ENCODE measurements at regions not wholly inside any gene's neighbourhood (a gene's known extent, or its start where the extent isn't known, plus 50 kb on each side); places are given as distances from the start of the nearest gene placed in this dataset.

GRCh38 chr4:44965435-44966095, 239.2 kb upstream of the GNPDA2 start:
- H2BK5ac ChIP-seq (ENCODE audit: low read depth, low read length, poor library complexity, severe bottlenecking): no peak overlapping the region
- no peak overlapping the region for H3K9ac ChIP-seq (ENCODE audit: low read depth, low read length)
- dilution Hi-C loops (cut with HindIII; ENCODE audit: low sequenced_read_pairs, unreplicated experiment) (no loop called here), in situ Hi-C loops (cut with MboI; ENCODE audit: low sequenced_read_pairs) (no loop called here), intact Hi-C loops (cut with micrococcal nuclease) (no loop called here)
- H2BK120ac ChIP-seq (ENCODE audit: low read depth, low read length): no peak overlapping the region
- no peak overlapping the region for H4K5ac ChIP-seq (ENCODE audit: low read depth, low read length)
- H3K14ac ChIP-seq (replicated peaks; ENCODE audit: low read depth, low read length): no peak overlapping the region
- no peak overlapping the region for H3K4me3 ChIP-seq (ENCODE audit: insufficient read depth, low read depth, low read length)
- no peak overlapping the region for H3K56ac ChIP-seq (ENCODE audit: extremely low read depth, insufficient read depth, low read length)
- H2AFZ ChIP-seq (replicated peaks; ENCODE audit: low read length, poor library complexity): no peak overlapping the region
- no peak overlapping the region for H3K23ac ChIP-seq (ENCODE audit: low read depth, low read length)
- no peak overlapping the region for H3K27ac ChIP-seq (ENCODE audit: insufficient read depth, low read length)
- DNase-seq (no peak), ATAC-seq (ENCODE audit: low read depth) (no peak)
- no peaks in the 10 kb centered on the region for H4K20me1 ChIP-seq (ENCODE audit: insufficient read depth, low read length)
- ChIA-PET CTCF (no interaction called here), POLR2A (ENCODE audit: unreplicated experiment) (no interaction called here)
- WGBS, 2 experiments (ENCODE audit: extremely low coverage in 2 of 2, insufficient read length in 1 of 2): no CpG with 5 or more reads among the region's 6 CpGs
- no peak overlapping the region for H2AK9ac ChIP-seq (replicated peaks; ENCODE audit: low read depth, low read length, poor library complexity)
- H3K18ac ChIP-seq (ENCODE audit: low read depth, low read length): no peak overlapping the region
- no peaks in the 10 kb centered on the region for H3K36me3 ChIP-seq (ENCODE audit: control insufficient read depth, insufficient read depth, low read length)
- no peak overlapping the region for H4K8ac ChIP-seq (ENCODE audit: low read depth in 2 of 2, low read length in 2 of 2)
- H3K4ac ChIP-seq (ENCODE audit: low read depth, low read length): no peak overlapping the region
- no peak overlapping the region for H3K4me2 ChIP-seq (ENCODE audit: low read depth, low read length)
- H2BK20ac ChIP-seq (ENCODE audit: low read depth, low read length): no peak overlapping the region
- no peak overlapping the region for H2BK15ac ChIP-seq (ENCODE audit: low read depth, low read length)
- no peaks in the 10 kb centered on the region for H3K27me3 ChIP-seq (ENCODE audit: control insufficient read depth, insufficient read depth, low read length)
- no peaks in the 10 kb centered on the region for H3K79me1 ChIP-seq (ENCODE audit: low read depth in 1 of 2, low read length in 2 of 2)
- no peaks in the 10 kb centered on the region for H3K9me1 ChIP-seq (ENCODE audit: insufficient read depth, low read length)
- no peaks in the 10 kb centered on the region for H3K4me1 ChIP-seq (ENCODE audit: control insufficient read depth, insufficient read depth, low read length)
- TF ChIP-seq CEBPB (IDR thresholded peaks at IDR 0.05; ENCODE audit: low read depth, low read length) (no peak), MXI1 (IDR thresholded peaks at IDR 0.05; ENCODE audit: borderline replicate concordance, low read depth, low read length) (no peak), SMC3 (IDR thresholded peaks at IDR 0.05; ENCODE audit: low read depth, low read length) (no peak), USF2 (IDR thresholded peaks at IDR 0.05; ENCODE audit: low read depth, low read length) (no peak), ELK1 (IDR thresholded peaks at IDR 0.05; ENCODE audit: borderline replicate concordance, low read depth, low read length) (no peak), RCOR1 (IDR thresholded peaks at IDR 0.05; ENCODE audit: insufficient replicate concordance, low read length) (no peak), FOS (IDR thresholded peaks at IDR 0.05; ENCODE audit: low read depth, low read length) (no peak), MAFK (IDR thresholded peaks at IDR 0.05; ENCODE audit: low read depth, low read length) (no peak), NFE2L2 (IDR thresholded peaks at IDR 0.05; ENCODE audit: low read depth, low read length) (no peak)
- no peak overlapping the region for H4K91ac ChIP-seq (ENCODE audit: insufficient read depth, low read depth, low read length)
- no peak overlapping the region for H2AK5ac ChIP-seq (ENCODE audit: low read depth, low read length)
- BruUV-seq (replicated peaks): no TSS peak
- H3K9me3 ChIP-seq (ENCODE audit: control insufficient read depth, insufficient read depth, low read length): peaks cover 14% of the 10 kb centered on the region

Data from IMR-90 (cell line).